H1 (cell line): ENCODE measurements at regions not wholly inside any gene's neighbourhood (a gene's known extent, or its start where the extent isn't known, plus 50 kb on each side); places are given as distances from the start of the nearest gene placed in this dataset.

Source experiments
- CTCF ChIA-PET: fragments of 300-600 bp; sonication (Branson Sonifier 250); formaldehyde crosslinking; loops from one replicate; lab custom pipeline; 2021; ENCODE audit not compliant: partially characterized antibody; lab: Charles Lee
- POLR2A ChIA-PET: fragments of 300-600 bp; sonication (Branson Sonifier 250); formaldehyde crosslinking; loops from one replicate; lab custom pipeline; 2021; ENCODE audit warnings: inconsistent platforms; ENCODE audit not compliant: partially characterized antibody; lab: Charles Lee
- DNase-seq, 2 experiments: peaks; one replicate each; pipeline versions ENCODE4 v3.0.0 to v3.0.0-alpha.2; 2010 to 2022; ENCODE audit warnings: low spot score in 2 of 2, low read depth in 1 of 2, mixed read lengths in 1 of 2
- FAIRE-seq: peaks from 2 replicates; lab custom pipeline; 2011; peaks lifted over from hg19 to GRCh38; lab: Jason Lieb, UNC
- H2AFZ ChIP-seq: 2 replicates; pipeline ENCODE4 v1.8.1; 2012; ENCODE audit warnings: low read length, inconsistent platforms
- H2AK5ac ChIP-seq: 2 replicates; pipeline ENCODE4 v1.6.1; 2013; ENCODE audit warnings: low read depth, low read length
- H2BK120ac ChIP-seq: replicated peaks from 2 replicates; pipeline ENCODE3; 2013; ENCODE audit warnings: low read depth, low read length, inconsistent platforms
- H2BK12ac ChIP-seq: 2 replicates; pipeline ENCODE4 v1.6.1; 2013; ENCODE audit warnings: low read depth, low read length
- H2BK15ac ChIP-seq: 2 replicates; pipeline ENCODE4 v1.6.1; 2013; ENCODE audit warnings: low read length
- H2BK20ac ChIP-seq: 2 replicates; pipeline ENCODE4 v1.6.1; 2013; ENCODE audit warnings: low read length
- H2BK5ac ChIP-seq: 2 replicates; pipeline ENCODE4 v1.6.1; 2013; ENCODE audit warnings: low read depth, low read length
- H3K14ac ChIP-seq: 2 replicates; pipeline ENCODE4 v1.6.1; 2013; ENCODE audit warnings: inconsistent platforms; ENCODE audit not compliant: insufficient read length
- H3K18ac ChIP-seq: 2 replicates; pipeline ENCODE4 v1.6.1; 2013; ENCODE audit warnings: low read length; ENCODE audit errors: extremely low read depth
- H3K23ac ChIP-seq: 2 replicates; pipeline ENCODE4 v1.6.1; 2013; ENCODE audit warnings: inconsistent platforms; ENCODE audit not compliant: insufficient read length
- H3K23me2 ChIP-seq: 2 replicates; pipeline ENCODE4 v1.6.1; 2013; ENCODE audit warnings: low read depth, low read length
- H3K27ac ChIP-seq: 2 replicates; pipeline ENCODE4 v1.6.1; 2011; ENCODE audit warnings: low read depth, low read length, inconsistent platforms
- H3K27me3 ChIP-seq, 4 experiments: replicated peaks in 1 of 4; 1 replicate in 1 of 4; 2 replicates in 3 of 4; pipeline versions ENCODE4 v1.6.1 to v1.8.1; 2011 to 2013; ENCODE audit warnings: low read length in 3 of 4, mild to moderate bottlenecking in 3 of 4, inconsistent platforms in 2 of 4, mixed read lengths in 2 of 4, moderate library complexity in 1 of 4; ENCODE audit not compliant: control insufficient read depth in 3 of 4, insufficient read depth in 3 of 4; ENCODE audit errors: extremely low read depth in 1 of 4
- H3K36me3 ChIP-seq, 4 experiments: 2 replicates each; pipeline versions ENCODE4 v1.6.1 to v1.8.1; 2011 to 2013; ENCODE audit warnings: mild to moderate bottlenecking in 4 of 4, low read length in 3 of 4, moderate library complexity in 2 of 4, control low read depth in 1 of 4, inconsistent platforms in 1 of 4; ENCODE audit not compliant: insufficient read depth in 4 of 4, control insufficient read depth in 2 of 4
- H3K4ac ChIP-seq: replicated peaks from 2 replicates; pipeline ENCODE3; 2013; ENCODE audit warnings: low read length, low read depth, mixed read lengths, inconsistent platforms; ENCODE audit not compliant: insufficient read length
- H3K4me1 ChIP-seq, 4 experiments: replicated peaks in 1 of 4; 1 replicate in 1 of 4; 2 replicates in 3 of 4; pipeline versions ENCODE4 v1.6.1 to v1.8.1; 2011 to 2013; ENCODE audit warnings: low read length in 3 of 4, inconsistent platforms in 2 of 4, mixed read lengths in 1 of 4; ENCODE audit not compliant: insufficient read depth in 4 of 4, control insufficient read depth in 3 of 4
- H3K4me2 ChIP-seq, 2 experiments: 2 replicates each; pipeline versions ENCODE4 v1.6.1 to v1.8.1; 2011 to 2013; ENCODE audit warnings: low read depth in 2 of 2, low read length in 2 of 2, control low read depth in 1 of 2, inconsistent platforms in 1 of 2, mild to moderate bottlenecking in 1 of 2; ENCODE audit not compliant: insufficient read depth in 1 of 2
- H3K4me3 ChIP-seq, 4 experiments: fragments of 200-600, 300-600 bp in 1 of 4; sonication (generic), shearing (Covaris generic), sonication (Bioruptor Twin) in 1 of 4; 2 replicates each; pipeline versions ENCODE4 v1.5.1 to v1.8.1; 2011 to 2016; ENCODE audit warnings: low read length in 4 of 4, low read depth in 3 of 4, control low read depth in 2 of 4, inconsistent platforms in 2 of 4, mild to moderate bottlenecking in 2 of 4, mixed read lengths in 1 of 4, moderate library complexity in 1 of 4; ENCODE audit not compliant: insufficient read depth in 2 of 4; ENCODE audit errors: extremely low read depth in 1 of 4
- H3K56ac ChIP-seq: replicated peaks from 2 replicates; pipeline ENCODE3; 2013; ENCODE audit warnings: low read depth, mild to moderate bottlenecking, mixed read lengths, low read length, inconsistent platforms; ENCODE audit not compliant: insufficient read length
- H3K79me1 ChIP-seq: 2 replicates; pipeline ENCODE4 v1.6.1; 2013; ENCODE audit warnings: low read depth, low read length, control low read depth
- H3K79me2 ChIP-seq, 2 experiments: 2 replicates each; pipeline versions ENCODE4 v1.6.1 to v1.8.1; 2012 to 2013; ENCODE audit warnings: low read length in 2 of 2, mild to moderate bottlenecking in 2 of 2, inconsistent platforms in 1 of 2; ENCODE audit not compliant: insufficient read depth in 2 of 2, control insufficient read depth in 1 of 2
- H3K9ac ChIP-seq, 4 experiments: replicated peaks in 1 of 4; 1 replicate in 1 of 4; 2 replicates in 3 of 4; pipeline versions ENCODE4 v1.6.1 to v1.8.1; 2011 to 2013; ENCODE audit warnings: low read depth in 3 of 4, low read length in 3 of 4, control low read depth in 2 of 4, mild to moderate bottlenecking in 2 of 4, moderate library complexity in 2 of 4, inconsistent platforms in 1 of 4; ENCODE audit errors: extremely low read depth in 1 of 4
- H3K9me3 ChIP-seq, 2 experiments: 2 replicates each; pipeline versions ENCODE4 v1.6.1 to v1.8.1; 2012 to 2013; ENCODE audit warnings: mild to moderate bottlenecking in 2 of 2, moderate library complexity in 2 of 2, control low read depth in 1 of 2, inconsistent platforms in 1 of 2, low read depth in 1 of 2, low read length in 1 of 2, mixed read lengths in 1 of 2; ENCODE audit not compliant: insufficient read depth in 2 of 2
- H4K20me1 ChIP-seq, 2 experiments: replicated peaks in 1 of 2; 2 replicates each; pipeline versions ENCODE3 to v1.8.1; 2011 to 2013; ENCODE audit warnings: inconsistent platforms in 2 of 2, low read length in 2 of 2, mild to moderate bottlenecking in 1 of 2; ENCODE audit not compliant: insufficient read depth in 2 of 2, control insufficient read depth in 1 of 2
- H4K5ac ChIP-seq: 2 replicates; pipeline ENCODE4 v1.6.1; 2013; ENCODE audit warnings: low read length, low read depth, mixed read lengths, inconsistent platforms; ENCODE audit not compliant: insufficient read length
- H4K8ac ChIP-seq: 2 replicates; pipeline ENCODE4 v1.8.0; 2013; ENCODE audit warnings: mild to moderate bottlenecking, moderate library complexity, low read length, inconsistent platforms; ENCODE audit not compliant: insufficient read depth; ENCODE audit errors: extremely low read depth
- H4K91ac ChIP-seq: replicated peaks from 2 replicates; pipeline ENCODE3; 2013; ENCODE audit warnings: low read length, mixed read lengths, inconsistent platforms; ENCODE audit not compliant: insufficient read length
- BRCA1 ChIP-seq: IDR thresholded peaks from 2 replicates; pipeline ENCODE4 v1.6.1; 2012; ENCODE audit warnings: low read depth, low read length, improper control_type of control experiment
- CBX5 ChIP-seq: fragments of 300-800, 300-1000 bp; sonication (generic); IDR thresholded peaks from 2 replicates; pipeline ENCODE4 v1.7.1; 2016; ENCODE audit warnings: antibody characterized with exemption, low read length, low read depth
- PHF8 ChIP-seq: fragments of 200-600 bp; sonication (generic); conservative IDR thresholded peaks from 2 replicates; pipeline ENCODE4 v1.7.1; 2012; ENCODE audit warnings: low read depth, mild to moderate bottlenecking, inconsistent platforms, low read length, moderate library complexity
- POLR2AphosphoS5 ChIP-seq: IDR thresholded peaks from 2 replicates; pipeline ENCODE4 v1.6.1; 2011; ENCODE audit warnings: low read depth, low read length
- SP1 ChIP-seq: IDR thresholded peaks from 2 replicates; pipeline ENCODE4 v1.6.1; 2011; ENCODE audit warnings: low read depth, low read length
- SP2 ChIP-seq: IDR thresholded peaks from 2 replicates; pipeline ENCODE4 v1.6.1; 2012; ENCODE audit warnings: mild to moderate bottlenecking, low read length, inconsistent platforms
- SRF ChIP-seq: IDR thresholded peaks from 2 replicates; pipeline ENCODE4 v1.6.1; 2011; ENCODE audit warnings: mild to moderate bottlenecking, low read depth, low read length, moderate library complexity
- WGBS, 2 experiments: shearing (Covaris generic) in 1 of 2; methylation state at CpG; one replicate each; pipeline versions ENCODE4 v1.1.6 to v1.1.7; 2013 to 2015; ENCODE audit warnings: low lambda C conversion rate in 2 of 2, mixed read lengths in 2 of 2, inconsistent platforms in 1 of 2, low coverage in 1 of 2, missing lambda C conversion rate in 1 of 2; ENCODE audit not compliant: insufficient replicate concordance in 2 of 2, insufficient coverage in 1 of 2, insufficient read length in 1 of 2; ENCODE audit errors: extremely low coverage in 1 of 2, missing lambda C conversion rate in 1 of 2; 5-methylcytosine and 5-hydroxymethylcytosine counted together
- TF ChIP-seq, protein P1 (sequence below): IDR thresholded peaks from 2 replicates; pipeline ENCODE4 v1.6.1; 2011; ENCODE audit warnings: low read length, improper control_type of control experiment

- H3K23me2 ChIP-seq: no peaks in the 10 kb centered on the region
- TF ChIP-seq PHF8 (no peak), CBX5 (no peak), POLR2AphosphoS5 (no peak), SRF (no peak), BRCA1 (no peak), SP2 (no peak), SP1 (no peak)
- TF ChIP-seq, protein P1, sequence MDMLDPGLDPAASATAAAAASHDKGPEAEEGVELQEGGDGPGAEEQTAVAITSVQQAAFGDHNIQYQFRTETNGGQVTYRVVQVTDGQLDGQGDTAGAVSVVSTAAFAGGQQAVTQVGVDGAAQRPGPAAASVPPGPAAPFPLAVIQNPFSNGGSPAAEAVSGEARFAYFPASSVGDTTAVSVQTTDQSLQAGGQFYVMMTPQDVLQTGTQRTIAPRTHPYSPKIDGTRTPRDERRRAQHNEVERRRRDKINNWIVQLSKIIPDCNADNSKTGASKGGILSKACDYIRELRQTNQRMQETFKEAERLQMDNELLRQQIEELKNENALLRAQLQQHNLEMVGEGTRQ: no peak
- TF ChIP-seq, all 59 proteins: peak for 0
Observed at GRCh38 chr4:89518259-89518658, 210.7 kb upstream of the GPRIN3 start.

More at GRCh38 chr4:89518259-89518658, 210.7 kb upstream of the GPRIN3 start:
- H3K14ac ChIP-seq: no peak overlapping the region
- no peaks in the 10 kb centered on the region for H3K27me3 ChIP-seq
- 86% methylated on average over 4 of the region's 4 CpGs; no CpG with 5 or more reads in 1 of the 2 experiments for WGBS, 2 experiments
- H3K79me2 ChIP-seq: no peaks in the 10 kb centered on the region
- no peak overlapping the region for H3K18ac ChIP-seq
- H4K8ac ChIP-seq: no peak overlapping the region
- H3K56ac ChIP-seq: no peak overlapping the region
- H3K4ac ChIP-seq: no peak overlapping the region
- no peaks in the 10 kb centered on the region for H3K36me3 ChIP-seq
- H3K9me3 ChIP-seq: no peaks in the 10 kb centered on the region
- H3K27ac ChIP-seq: no peak overlapping the region
- ChIA-PET CTCF (interaction anchor here (1.0 to 1.5 kb wide), 2 partner anchors 12 to 34 kb away, joined by 3 to 4 read pairs; no protein-coding TSS in a partner anchor), POLR2A (no interaction called here)
- H2AK5ac ChIP-seq: no peak overlapping the region
- FAIRE-seq (no peak), DNase-seq (no peak)
- no peak overlapping the region for H2BK20ac ChIP-seq
- H3K4me1 ChIP-seq: no peaks in the 10 kb centered on the region
- H3K23ac ChIP-seq: no peak overlapping the region
- no peaks in the 10 kb centered on the region for H4K20me1 ChIP-seq
- H2BK15ac ChIP-seq: no peak overlapping the region
- no peak overlapping the region for H3K4me3 ChIP-seq
- H2BK5ac ChIP-seq: no peak overlapping the region
- no peak overlapping the region for H2BK12ac ChIP-seq
- H3K79me1 ChIP-seq: no peaks in the 10 kb centered on the region
- H3K4me2 ChIP-seq: no peak overlapping the region
- H4K91ac ChIP-seq: no peak overlapping the region
- H4K5ac ChIP-seq: no peak overlapping the region
- no peak overlapping the region for H2BK120ac ChIP-seq
- H3K9ac ChIP-seq: no peak overlapping the region
- no peak overlapping the region for H2AFZ ChIP-seq
